Sigmoid colon (tissue), 4 donors: ENCODE measurements at regions not wholly inside any gene's neighbourhood (a gene's known extent, or its start where the extent isn't known, plus 50 kb on each side); places are given as distances from the start of the nearest gene placed in this dataset.

Experiments
- CTCF ChIP-seq, 4 experiments: fragments of 450-650 bp in 3 of 4; fragments of 200-600 bp in 1 of 4; IDR thresholded peaks; one replicate each; pipeline ENCODE4 v1.5.1; 2016 to 2019; ENCODE audit warnings: antibody characterized with exemption in 4 of 4, mild to moderate bottlenecking in 3 of 4, moderate library complexity in 2 of 4
- EP300 ChIP-seq, 4 donors: sonication (generic); formaldehyde crosslinking; IDR thresholded peaks; one replicate each; pipeline ENCODE4 v1.6.1; 2017; ENCODE audit warnings: antibody characterized with exemption in 4 of 4
- POLR2A ChIP-seq, 2 donors: fragments of 450-650 bp; IDR thresholded peaks; one replicate each; pipeline ENCODE4 v1.6.1; 2016; ENCODE audit warnings: antibody characterized with exemption in 2 of 2, mild to moderate bottlenecking in 2 of 2, moderate library complexity in 2 of 2

GRCh38 chr7:86923527-86923926 is 135.9 kb downstream of the ELAPOR2 start:
- TF ChIP-seq CTCF (IDR thresholded peaks at IDR 0.05) (no peak), POLR2A (IDR thresholded peaks at IDR 0.05) (no peak), EP300 (IDR thresholded peaks at IDR 0.05) (no peak)
